ENCODE measurements at regions not wholly inside any gene's neighbourhood (a gene's known extent, or its start where the extent isn't known, plus 50 kb on each side); places are given as distances from the start of the nearest gene placed in this dataset.

DNA sequence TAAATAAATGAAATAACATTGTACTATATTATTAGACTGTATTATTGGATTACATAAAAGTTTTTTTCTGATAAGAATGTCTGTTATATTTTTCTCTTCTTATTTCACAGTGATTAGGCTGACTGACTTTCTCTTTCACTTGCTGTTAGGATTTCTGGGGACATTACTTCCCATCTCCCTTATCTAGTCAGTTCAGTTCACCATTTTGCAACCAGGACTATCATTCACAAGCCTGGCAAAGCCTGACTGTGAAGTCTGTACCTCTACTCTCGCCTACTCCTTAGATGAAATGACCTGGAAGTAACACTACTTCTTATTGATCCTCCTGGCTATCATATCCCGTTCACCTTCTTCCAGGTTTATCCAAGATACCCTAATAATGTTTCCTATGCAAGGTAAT lies 676.6 kb downstream of the USP25 start:
- no peak for DNase-seq (ENCODE audit: low read depth in 1 of 2, low spot score in 1 of 2)

DNA sequence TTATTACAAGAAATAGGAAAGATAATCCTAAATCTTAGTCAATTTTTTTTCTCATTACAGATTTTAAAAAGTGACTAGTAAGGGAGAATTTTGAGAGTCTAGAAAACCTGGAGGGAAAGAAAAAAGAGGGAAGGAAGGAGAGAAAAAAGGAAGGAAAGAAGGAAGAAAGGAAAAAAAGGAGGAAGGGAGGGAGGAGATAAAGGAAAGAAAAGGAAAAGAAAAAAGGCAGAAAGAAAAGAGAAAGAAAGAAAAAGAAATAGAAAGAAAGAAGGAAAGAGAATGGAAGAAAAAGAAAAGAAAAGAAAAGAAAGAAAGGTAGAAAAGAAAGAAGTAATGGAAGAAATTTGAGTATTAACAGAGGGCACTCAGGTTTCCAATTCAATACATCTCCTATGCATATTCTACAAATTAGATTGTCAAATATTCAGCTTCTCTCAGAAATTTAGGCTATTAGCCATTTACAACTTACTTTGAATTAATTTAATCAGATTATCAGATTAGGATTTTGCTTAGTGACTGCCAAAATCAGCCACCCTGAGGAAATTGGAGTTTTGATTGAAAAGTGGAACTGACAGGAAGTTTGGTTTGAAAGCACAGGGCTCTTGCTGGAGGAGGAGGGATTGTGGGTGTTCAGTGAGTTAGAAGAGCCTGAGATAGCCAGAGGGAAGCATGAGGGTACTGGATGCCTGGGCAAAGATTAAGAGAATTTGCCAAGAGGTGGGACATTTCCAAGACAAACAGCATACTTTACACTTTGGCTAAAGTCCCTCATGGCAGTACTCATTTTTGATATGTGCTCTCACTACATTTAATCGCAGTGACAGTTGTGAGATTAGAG lies 677.8 kb downstream of the USP25 start:
- no peak for DNase-seq (ENCODE audit: low read depth in 1 of 2, low spot score in 1 of 2)

DNA sequence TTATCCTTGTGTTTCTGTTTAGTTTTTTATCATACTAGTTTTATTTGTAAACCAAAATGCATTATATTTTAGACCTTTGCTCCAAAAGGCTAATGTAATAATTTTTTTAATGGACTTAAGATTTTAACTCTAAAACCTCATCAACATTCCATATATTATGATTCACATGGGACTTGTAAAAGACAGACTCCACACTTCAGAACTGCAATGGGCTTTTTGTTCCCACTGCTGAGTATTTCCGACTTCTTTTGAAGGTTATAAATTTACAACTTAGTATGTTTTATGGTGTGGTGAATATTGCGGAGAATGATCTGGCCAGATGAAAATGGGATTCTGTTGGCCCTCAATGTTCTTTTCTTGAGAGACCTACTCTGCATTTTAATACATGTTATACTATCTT lies 678.5 kb downstream of the USP25 start:
- DNase-seq (ENCODE audit: low read depth in 1 of 2, low spot score in 1 of 2), result no peak

- no peak for DNase-seq (ENCODE audit: low read depth in 1 of 2, low spot score in 1 of 2)
Measured at GRCh38 chr21:16409352-16409751, 679.6 kb downstream of the USP25 start.

DNA sequence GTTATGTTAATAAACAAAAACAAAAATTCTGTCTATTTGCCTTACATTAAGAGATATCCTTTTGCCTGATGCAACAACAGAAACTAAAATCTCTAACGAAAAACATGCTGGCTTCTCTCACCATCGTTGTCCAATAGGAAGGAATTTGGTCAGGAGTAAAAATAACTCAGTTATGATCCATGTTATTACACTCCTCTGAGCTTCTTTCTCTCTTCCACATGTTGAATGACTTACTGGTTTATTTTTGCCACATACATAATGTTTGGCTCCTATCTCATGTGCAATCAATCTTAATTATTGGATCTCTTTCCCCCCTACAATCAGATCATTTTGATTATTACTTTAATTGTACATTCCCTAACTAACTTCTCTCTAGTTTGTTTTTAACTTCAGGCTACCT lies 688.4 kb downstream of the USP25 start:
- no peak for DNase-seq (ENCODE audit: low read depth in 1 of 2, low spot score in 1 of 2)

- no peak for DNase-seq (ENCODE audit: low read depth in 1 of 2, low spot score in 1 of 2)
Measured at GRCh38 chr21:16418642-16419041, 688.9 kb downstream of the USP25 start.

DNA sequence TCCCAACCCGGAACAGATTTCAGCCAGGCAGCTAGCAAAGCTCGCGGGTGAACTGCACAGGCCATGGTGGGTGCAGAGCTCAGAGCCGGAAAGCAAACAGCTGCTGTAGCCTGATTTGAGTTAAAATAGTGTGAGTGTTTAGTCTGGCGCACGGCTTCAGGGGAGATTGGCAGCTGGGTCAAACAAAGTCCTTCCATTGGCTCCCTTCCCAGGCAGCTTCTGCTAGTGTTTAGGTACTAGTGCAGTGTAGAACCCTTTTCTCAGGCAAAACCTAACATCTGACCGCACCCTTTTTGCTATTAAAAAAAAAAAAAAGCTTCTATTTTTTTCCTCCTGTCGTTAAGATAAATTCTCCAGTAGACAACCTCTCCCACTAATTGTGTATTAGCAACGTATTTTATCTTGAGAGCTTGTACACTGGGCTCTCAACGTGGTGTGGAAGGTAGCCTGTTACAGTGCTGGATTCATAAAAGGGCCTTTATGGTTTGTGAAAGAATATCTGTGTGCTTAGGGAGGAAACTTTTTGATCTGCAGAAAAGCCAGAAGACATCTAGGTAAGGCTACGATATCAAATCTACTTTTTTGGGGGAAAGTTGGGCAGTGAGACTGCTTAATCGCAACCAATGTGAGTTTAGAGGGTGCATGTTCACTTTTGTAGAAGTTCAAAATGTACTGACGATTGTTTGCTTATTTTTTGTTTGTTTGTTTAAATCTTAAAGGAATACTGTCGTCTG lies 689.6 kb downstream of the USP25 start:
- DNase-seq (ENCODE audit: low read depth in 1 of 2, low spot score in 1 of 2), result no peak

- DNase-seq (ENCODE audit: low read depth in 1 of 2, low spot score in 1 of 2), result no peak
Measured at GRCh38 chr21:16420031-16420724, 690.4 kb downstream of the USP25 start.

DNA sequence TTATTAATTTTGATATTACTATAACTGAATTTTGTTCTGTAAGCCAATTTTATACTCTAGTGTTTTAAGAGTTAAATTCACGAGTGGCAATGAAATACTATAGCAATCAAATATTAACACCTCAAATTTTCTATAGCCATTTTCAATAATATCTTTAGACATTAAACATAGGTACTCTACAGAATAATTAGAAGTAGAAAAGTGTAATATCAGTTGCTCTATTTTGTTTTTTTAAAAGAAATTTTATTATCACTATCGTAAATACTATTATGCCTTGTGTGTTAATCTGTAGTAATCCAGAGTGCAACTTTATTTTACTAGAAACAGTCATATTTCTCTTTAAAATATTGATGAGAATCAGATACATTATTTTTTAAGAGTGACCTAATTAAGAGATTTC lies 691.2 kb downstream of the USP25 start:
- DNase-seq (ENCODE audit: low read depth in 1 of 2, low spot score in 1 of 2), result no peak

DNA sequence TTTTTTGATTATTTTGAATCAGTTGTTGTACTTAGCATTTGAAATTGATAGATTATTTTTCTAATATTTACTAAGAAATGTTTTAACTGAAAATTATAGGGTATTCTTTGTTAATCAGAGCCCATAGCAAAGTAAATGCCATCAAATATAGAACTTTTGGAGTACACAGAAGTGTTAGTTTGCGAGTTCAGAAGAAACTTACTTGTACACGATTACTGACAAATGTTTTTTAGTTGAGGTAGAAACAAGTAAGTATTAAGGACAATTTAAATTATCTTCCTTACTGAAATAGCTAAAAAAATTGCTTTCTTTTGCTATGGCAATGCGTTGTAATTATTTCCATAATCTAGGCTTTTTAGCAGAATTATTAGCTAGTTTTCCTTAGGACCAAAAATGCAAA lies 692.2 kb downstream of the USP25 start:
- DNase-seq (ENCODE audit: low read depth in 1 of 2, low spot score in 1 of 2), result no peak

DNA sequence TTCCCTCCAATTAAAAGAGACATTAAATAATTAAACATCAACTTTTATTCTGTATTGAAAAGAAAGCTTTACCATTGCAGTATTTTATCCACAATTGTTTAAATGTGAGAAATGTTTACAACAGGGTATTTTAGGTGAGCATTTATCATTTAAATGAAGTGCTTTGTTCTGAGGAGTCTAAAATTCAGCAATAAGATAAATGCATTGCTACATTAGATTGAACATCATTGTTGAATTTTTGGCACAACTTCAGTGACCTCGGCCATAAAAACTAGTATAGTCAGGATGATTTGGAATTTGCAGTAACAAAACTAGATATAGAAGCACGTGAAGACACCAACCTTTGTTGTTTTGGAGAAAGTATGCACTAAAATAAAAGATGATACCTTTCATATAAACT lies 692.9 kb downstream of the USP25 start:
- DNase-seq (ENCODE audit: low read depth in 1 of 2, low spot score in 1 of 2), result no peak

- DNase-seq (ENCODE audit: low read depth in 1 of 2, low spot score in 1 of 2), result no peak
Measured at GRCh38 chr21:16423921-16424320, 694.1 kb downstream of the USP25 start.

GRCh38 chr21:16424331-16424751 lies 694.6 kb downstream of the USP25 start:
- no peak for DNase-seq (ENCODE audit: low read depth in 1 of 2, low spot score in 1 of 2)

- no peak for DNase-seq (ENCODE audit: low read depth in 1 of 2, low spot score in 1 of 2)
Measured at GRCh38 chr21:16425376-16425775, 695.6 kb downstream of the USP25 start.

- no peak for DNase-seq (ENCODE audit: low read depth in 1 of 2, low spot score in 1 of 2)
Measured at GRCh38 chr21:16426936-16427335, 697.2 kb downstream of the USP25 start.

GRCh38 chr21:16427587-16428087 lies 697.9 kb downstream of the USP25 start:
- no peak for DNase-seq (ENCODE audit: low read depth in 1 of 2, low spot score in 1 of 2)

GRCh38 chr21:16437586-16437985 lies 707.8 kb downstream of the USP25 start:
- no peak for DNase-seq (ENCODE audit: low read depth in 1 of 2, low spot score in 1 of 2)

- DNase-seq (ENCODE audit: low read depth in 1 of 2, low spot score in 1 of 2), result no peak
Measured at GRCh38 chr21:16438761-16439160, 709.0 kb downstream of the USP25 start.

DNA sequence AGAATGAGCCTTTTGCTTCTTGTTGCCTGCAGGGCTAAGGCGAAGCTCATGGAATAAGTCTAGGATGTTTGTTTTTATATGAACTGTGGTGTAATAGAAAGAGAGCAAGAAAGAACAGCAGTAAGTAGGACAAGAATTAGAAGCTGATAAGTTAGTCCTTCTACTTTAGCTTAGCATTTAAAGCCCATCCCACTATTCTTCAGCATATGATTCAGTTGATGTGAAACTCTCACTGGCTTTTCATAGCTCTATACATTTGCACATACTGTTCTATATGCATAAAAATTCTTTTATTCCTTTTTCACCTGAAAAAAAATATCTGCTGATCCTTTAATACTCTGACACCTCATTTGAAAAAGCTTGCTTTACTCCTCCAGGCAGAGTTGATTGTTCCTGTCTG lies 712.0 kb downstream of the USP25 start:
- DNase-seq (ENCODE audit: low read depth in 1 of 2, low spot score in 1 of 2), result no peak

GRCh38 chr21:16454399-16454798 lies 724.6 kb downstream of the USP25 start:
- no peak for DNase-seq (ENCODE audit: low read depth in 1 of 2, low spot score in 1 of 2)

- DNase-seq (ENCODE audit: low read depth in 1 of 2, low spot score in 1 of 2), result no peak
Measured at GRCh38 chr21:16455526-16455925, 725.7 kb downstream of the USP25 start.

DNA sequence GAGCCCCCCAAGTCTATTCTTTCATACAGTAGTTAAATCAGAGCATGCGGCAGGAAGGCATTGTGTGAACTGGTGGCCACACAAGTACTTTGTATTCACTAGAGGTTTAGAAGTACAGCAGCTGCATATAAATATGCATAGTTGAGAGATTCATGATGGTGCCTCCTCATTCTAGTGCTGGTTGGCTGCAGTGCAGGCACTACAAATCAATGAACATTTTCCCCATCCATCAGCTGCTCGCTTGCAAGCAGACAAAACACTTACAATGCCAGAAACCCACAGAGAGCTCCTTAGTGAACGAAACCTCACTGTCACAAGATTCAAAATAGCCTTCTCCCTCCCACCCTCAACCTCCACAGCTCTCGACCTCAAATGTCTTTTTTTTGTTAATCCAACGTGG lies 726.2 kb downstream of the USP25 start:
- DNase-seq (ENCODE audit: low read depth in 1 of 2, low spot score in 1 of 2), result no peak
